Left cardiac atrium (tissue), 4 donors: ENCODE measurements at regions not wholly inside any gene's neighbourhood (a gene's known extent, or its start where the extent isn't known, plus 50 kb on each side); places are given as distances from the start of the nearest gene placed in this dataset.

Experiments used
- ATAC-seq, 2 donors: fragments of 200-7000 bp; cut with Tn5 transposase; one replicate each; pipeline ENCODE4 v1.9.1; 2020; ENCODE audit warnings: mild to moderate bottlenecking in 2 of 2, moderate library complexity in 2 of 2
- DNase-seq: peaks from one replicate; pipeline ENCODE4 v3.0.0-alpha.2; 2020
- intact Hi-C, 2 donors: fragments of 100-400 bp; cut with DNase I; formaldehyde crosslinking; loops; one replicate each; pipeline versions ENCODE4 v1.14.1 to v1.15.1; 2022 to 2023
- donor health status: DM: no; HTN: yes; CAD: no.
- donor health status: DM: no; HTN: yes; CAD: no; lungs with severe emphysema.
- donor health status: DM: yes; HTN: yes; CAD: no.
- donor health status: Dilated cardiomyopathy.

- DNase-seq: no peak
- ATAC-seq: no peak
These were observed 1431.4 kb downstream of the BRD1 start for GRCh38 chr22:48396091-48396784.

GRCh38 chr22:48395201-48395600 is 1432.5 kb downstream of the BRD1 start:
- no peak for ATAC-seq
- intact Hi-C loops: no loop called here
- no peak for DNase-seq

More at GRCh38 chr22:48396091-48396784, 1431.4 kb downstream of the BRD1 start:
- intact Hi-C loops: no loop called here

- ATAC-seq (no peak), DNase-seq (no peak)
- intact Hi-C loops: no loop called here
These were observed 1432.9 kb downstream of the BRD1 start for GRCh38 chr22:48394787-48395186.

- DNase-seq (no peak), ATAC-seq (no peak)
- intact Hi-C loops: no loop called here
These were observed 1433.8 kb downstream of the BRD1 start for GRCh38 chr22:48393885-48394284.

GRCh38 chr22:48393041-48393370 is 1434.7 kb downstream of the BRD1 start:
- DNase-seq (no peak), ATAC-seq (no peak)
- intact Hi-C loops: no loop called here

GRCh38 chr22:48391820-48392219 is 1435.9 kb downstream of the BRD1 start:
- DNase-seq: no peak
- ATAC-seq: no peak
- intact Hi-C loops: no loop called here

GRCh38 chr22:48391171-48391711 is 1436.4 kb downstream of the BRD1 start:
- intact Hi-C loops: no loop called here

GRCh38 chr22:48389916-48390315 is 1437.8 kb downstream of the BRD1 start:
- ATAC-seq (no peak), DNase-seq (no peak)
- intact Hi-C loops: no loop called here

More at GRCh38 chr22:48391171-48391711, 1436.4 kb downstream of the BRD1 start:
- ATAC-seq (no peak), DNase-seq (no peak)

GRCh38 chr22:48382197-48382596 is 1445.5 kb downstream of the BRD1 start:
- intact Hi-C loops: no loop called here
- DNase-seq: no peak

GRCh38 chr22:48380016-48380665 is 1447.5 kb downstream of the BRD1 start:
- ATAC-seq (no peak), DNase-seq (no peak)
- intact Hi-C loops: no loop called here

More at GRCh38 chr22:48382197-48382596, 1445.5 kb downstream of the BRD1 start:
- ATAC-seq: no peak

- ATAC-seq (no peak), DNase-seq (no peak)
- intact Hi-C loops: no loop called here
These were observed 1448.3 kb downstream of the BRD1 start for GRCh38 chr22:48379371-48379770.

GRCh38 chr22:48378673-48379072 is 1449.0 kb downstream of the BRD1 start:
- no peak for DNase-seq
- ATAC-seq: no peak
- intact Hi-C loops: no loop called here

- no peak for ATAC-seq
These were observed 1450.5 kb downstream of the BRD1 start for GRCh38 chr22:48376936-48377712.

GRCh38 chr22:48376428-48376827 is 1451.2 kb downstream of the BRD1 start:
- intact Hi-C loops: no loop called here
- DNase-seq (no peak), ATAC-seq (no peak)

More at GRCh38 chr22:48376936-48377712, 1450.5 kb downstream of the BRD1 start:
- intact Hi-C loops: no loop called here
- DNase-seq: no peak

GRCh38 chr22:48373626-48374173 is 1454.0 kb downstream of the BRD1 start:
- ATAC-seq (no peak), DNase-seq (no peak)
- intact Hi-C loops: no loop called here

GRCh38 chr22:48372390-48372789 is 1455.3 kb downstream of the BRD1 start:
- no peak for DNase-seq
- intact Hi-C loops: no loop called here
- ATAC-seq: no peak

- intact Hi-C loops: no loop called here
- ATAC-seq (no peak), DNase-seq (no peak)
These were observed 1456.3 kb downstream of the BRD1 start for GRCh38 chr22:48371391-48371790.

- ATAC-seq (no peak), DNase-seq (no peak)
- intact Hi-C loops: no loop called here
These were observed 1457.0 kb downstream of the BRD1 start for GRCh38 chr22:48370508-48371325.
